Transverse colon (tissue), 4 donors: ENCODE measurements at regions not wholly inside any gene's neighbourhood (a gene's known extent, or its start where the extent isn't known, plus 50 kb on each side); places are given as distances from the start of the nearest gene placed in this dataset.

Source experiments
- EP300 ChIP-seq: sonication (generic); formaldehyde crosslinking; IDR thresholded peaks from one replicate; pipeline ENCODE4 v1.6.1; 2017; ENCODE audit warnings: antibody characterized with exemption, low read depth
- POLR2A ChIP-seq: fragments of 450-650 bp; IDR thresholded peaks from one replicate; pipeline ENCODE4 v1.6.1; 2016; ENCODE audit warnings: antibody characterized with exemption, mild to moderate bottlenecking, moderate library complexity
- POLR2AphosphoS5 ChIP-seq, 3 donors: sonication (generic); formaldehyde crosslinking; IDR thresholded peaks; one replicate each; pipeline ENCODE4 v1.6.1; 2016; ENCODE audit warnings: antibody characterized with exemption in 3 of 3
- TF ChIP-seq, protein P1 (sequence below), 5 experiments: fragments of 200-600 bp in 3 of 5; fragments of 450-650 bp in 2 of 5; sonication (generic) in 3 of 5; IDR thresholded peaks; 1 replicate in 2 of 5; 2 replicates in 3 of 5; pipeline ENCODE4 v1.5.1; 2016 to 2017; ENCODE audit warnings: antibody characterized with exemption in 5 of 5, inconsistent platforms in 3 of 5, mild to moderate bottlenecking in 2 of 5, moderate library complexity in 1 of 5

DNA sequence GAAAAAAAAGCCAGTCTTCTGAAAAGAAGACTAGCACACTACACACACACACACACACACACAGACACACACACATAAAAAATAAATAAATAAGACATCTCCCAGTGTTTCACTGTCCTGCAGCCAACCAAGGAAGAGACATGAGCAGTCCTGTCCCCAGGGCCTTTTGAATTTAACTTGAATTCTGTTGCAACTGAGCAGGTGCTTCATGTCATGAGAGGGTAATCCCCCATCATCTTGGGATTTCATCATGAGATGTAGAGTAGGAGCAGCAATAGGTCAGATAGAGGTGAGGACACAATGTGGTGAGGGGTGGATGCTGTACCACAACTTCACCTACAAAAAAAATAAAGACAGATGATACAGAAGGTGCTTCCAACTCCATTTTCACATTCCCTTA is 682.2 kb upstream of the TSPY4 start:
- TF ChIP-seq POLR2A: no peak
- TF ChIP-seq POLR2AphosphoS5 (IDR thresholded peaks at IDR 0.05): no peak
- TF ChIP-seq, protein P1, sequence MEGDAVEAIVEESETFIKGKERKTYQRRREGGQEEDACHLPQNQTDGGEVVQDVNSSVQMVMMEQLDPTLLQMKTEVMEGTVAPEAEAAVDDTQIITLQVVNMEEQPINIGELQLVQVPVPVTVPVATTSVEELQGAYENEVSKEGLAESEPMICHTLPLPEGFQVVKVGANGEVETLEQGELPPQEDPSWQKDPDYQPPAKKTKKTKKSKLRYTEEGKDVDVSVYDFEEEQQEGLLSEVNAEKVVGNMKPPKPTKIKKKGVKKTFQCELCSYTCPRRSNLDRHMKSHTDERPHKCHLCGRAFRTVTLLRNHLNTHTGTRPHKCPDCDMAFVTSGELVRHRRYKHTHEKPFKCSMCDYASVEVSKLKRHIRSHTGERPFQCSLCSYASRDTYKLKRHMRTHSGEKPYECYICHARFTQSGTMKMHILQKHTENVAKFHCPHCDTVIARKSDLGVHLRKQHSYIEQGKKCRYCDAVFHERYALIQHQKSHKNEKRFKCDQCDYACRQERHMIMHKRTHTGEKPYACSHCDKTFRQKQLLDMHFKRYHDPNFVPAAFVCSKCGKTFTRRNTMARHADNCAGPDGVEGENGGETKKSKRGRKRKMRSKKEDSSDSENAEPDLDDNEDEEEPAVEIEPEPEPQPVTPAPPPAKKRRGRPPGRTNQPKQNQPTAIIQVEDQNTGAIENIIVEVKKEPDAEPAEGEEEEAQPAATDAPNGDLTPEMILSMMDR (IDR thresholded peaks at IDR 0.05): no peak
- no peak for TF ChIP-seq EP300
